RWPE1 (cell line): ENCODE measurements at regions not wholly inside any gene's neighbourhood (a gene's known extent, or its start where the extent isn't known, plus 50 kb on each side); places are given as distances from the start of the nearest gene placed in this dataset.

Experiments used
- CTCF ChIA-PET: fragments of 350-600 bp; sonication (Branson Sonifier 250); formaldehyde crosslinking; extraction: SDS; loops from one replicate; lab custom pipeline; 2021; lab: Yijun Ruan, JAX
- POLR2A ChIA-PET: fragments of 400-600 bp; formaldehyde crosslinking; extraction: SDS; loops from one replicate; lab custom pipeline; 2020; ENCODE audit warnings: antibody characterized with exemption; ENCODE audit not compliant: low non-redundant PET; lab: Yijun Ruan, JAX
- DNase-seq: peaks from one replicate; pipeline ENCODE4 v3.0.0; 2012; ENCODE audit warnings: low spot score
- H3K27ac ChIP-seq: fragments of 450-650 bp; 2 replicates; pipeline ENCODE4 v1.5.1; 2017
- TF ChIP-seq, protein P1 (sequence below): fragments of 450-650 bp; conservative IDR thresholded peaks from 2 replicates; pipeline ENCODE4 v1.5.1; 2017; ENCODE audit warnings: low read depth, mild to moderate bottlenecking

DNA sequence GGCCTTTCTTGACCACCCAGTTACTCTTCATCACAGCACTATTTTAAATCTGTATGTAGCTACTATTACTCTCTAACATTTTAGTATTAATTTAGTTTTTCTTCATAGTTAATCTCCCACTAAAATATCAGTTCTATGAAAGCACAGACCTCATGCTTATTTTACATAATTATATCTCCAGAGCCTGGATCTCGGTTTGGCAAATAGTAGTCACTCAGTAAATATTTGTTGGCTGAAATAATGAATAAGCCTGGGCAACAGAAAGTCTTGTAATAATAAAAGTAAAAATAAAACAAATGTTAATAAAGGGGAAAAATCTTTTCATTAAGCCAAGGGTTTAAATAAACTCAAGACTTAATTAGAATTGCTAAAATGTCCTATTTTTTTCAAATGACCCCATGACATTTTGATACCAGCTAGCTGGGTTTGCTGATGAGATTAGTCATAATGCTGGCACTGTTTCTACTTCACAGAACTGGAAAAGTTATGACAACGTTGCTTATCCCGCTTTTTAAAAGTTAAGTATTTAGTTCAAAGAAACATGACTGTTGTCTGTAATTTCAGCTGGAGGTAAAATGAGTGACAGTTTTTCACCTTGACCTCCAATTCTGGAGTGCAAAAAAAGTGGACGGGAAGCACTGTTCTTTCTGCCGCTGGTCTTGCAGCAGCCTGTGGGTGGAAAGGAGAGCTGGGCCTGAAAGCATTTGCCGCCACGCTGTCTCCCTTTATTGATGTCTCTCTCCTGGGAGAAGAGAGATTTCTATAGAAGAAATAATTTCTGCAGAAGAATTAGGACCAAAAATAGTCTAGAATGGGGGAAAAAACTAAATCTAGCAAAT, 85.2 kb upstream of the SPATA13 start:
- POLR2A ChIA-PET: no interaction called here
- DNase-seq: no peak
- TF ChIP-seq, protein P1, sequence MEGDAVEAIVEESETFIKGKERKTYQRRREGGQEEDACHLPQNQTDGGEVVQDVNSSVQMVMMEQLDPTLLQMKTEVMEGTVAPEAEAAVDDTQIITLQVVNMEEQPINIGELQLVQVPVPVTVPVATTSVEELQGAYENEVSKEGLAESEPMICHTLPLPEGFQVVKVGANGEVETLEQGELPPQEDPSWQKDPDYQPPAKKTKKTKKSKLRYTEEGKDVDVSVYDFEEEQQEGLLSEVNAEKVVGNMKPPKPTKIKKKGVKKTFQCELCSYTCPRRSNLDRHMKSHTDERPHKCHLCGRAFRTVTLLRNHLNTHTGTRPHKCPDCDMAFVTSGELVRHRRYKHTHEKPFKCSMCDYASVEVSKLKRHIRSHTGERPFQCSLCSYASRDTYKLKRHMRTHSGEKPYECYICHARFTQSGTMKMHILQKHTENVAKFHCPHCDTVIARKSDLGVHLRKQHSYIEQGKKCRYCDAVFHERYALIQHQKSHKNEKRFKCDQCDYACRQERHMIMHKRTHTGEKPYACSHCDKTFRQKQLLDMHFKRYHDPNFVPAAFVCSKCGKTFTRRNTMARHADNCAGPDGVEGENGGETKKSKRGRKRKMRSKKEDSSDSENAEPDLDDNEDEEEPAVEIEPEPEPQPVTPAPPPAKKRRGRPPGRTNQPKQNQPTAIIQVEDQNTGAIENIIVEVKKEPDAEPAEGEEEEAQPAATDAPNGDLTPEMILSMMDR: no peak
- CTCF ChIA-PET: interaction anchor here (0.7 kb wide), 1 partner anchor 403 kb away, joined by 7 read pairs; no protein-coding TSS in a partner anchor
- no peak overlapping the region for H3K27ac ChIP-seq

DNA sequence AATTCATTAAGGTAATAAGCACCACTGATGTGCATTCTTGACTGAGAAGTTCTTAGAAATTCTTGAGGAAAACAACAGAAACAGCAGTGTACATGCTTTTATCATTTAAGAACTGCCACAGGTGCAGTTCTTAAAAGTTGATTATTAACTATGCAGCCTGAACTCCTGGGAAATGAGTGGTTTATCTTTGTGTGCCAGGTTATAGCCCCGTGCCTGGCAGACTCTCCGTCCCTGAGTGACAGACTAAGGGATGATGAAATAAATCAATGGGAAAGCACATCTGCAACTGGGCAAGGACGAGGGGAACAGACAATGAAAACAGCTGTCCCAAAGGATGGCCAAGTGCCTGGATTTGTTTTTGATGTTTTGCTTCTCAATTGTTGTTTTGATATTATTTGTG, 84.4 kb upstream of the SPATA13 start:
- H3K27ac ChIP-seq: no peak overlapping the region
- no peak for DNase-seq
- ChIA-PET CTCF (no interaction called here), POLR2A (no interaction called here)
- TF ChIP-seq, protein P1: no peak

DNA sequence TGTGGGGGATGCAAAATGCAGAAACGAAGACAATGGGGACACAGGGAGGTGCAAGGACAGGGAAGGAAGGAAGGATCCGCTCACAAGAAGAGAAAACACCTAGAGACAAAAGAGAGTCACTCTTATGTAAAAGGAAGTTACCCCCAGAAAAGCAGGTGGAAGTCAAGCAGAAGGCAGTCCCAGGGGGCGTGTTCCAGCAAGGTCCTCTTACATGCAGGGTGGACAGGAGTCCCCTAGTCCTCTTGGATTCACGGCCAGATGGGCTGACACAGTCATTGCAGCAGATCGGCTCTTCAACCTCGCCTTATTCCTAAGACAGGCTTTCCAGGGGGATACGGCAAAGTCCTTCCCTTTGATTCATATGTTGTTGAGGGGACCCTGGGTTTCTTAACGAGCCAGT, 83.9 kb upstream of the SPATA13 start:
- POLR2A ChIA-PET: no interaction called here

DNA sequence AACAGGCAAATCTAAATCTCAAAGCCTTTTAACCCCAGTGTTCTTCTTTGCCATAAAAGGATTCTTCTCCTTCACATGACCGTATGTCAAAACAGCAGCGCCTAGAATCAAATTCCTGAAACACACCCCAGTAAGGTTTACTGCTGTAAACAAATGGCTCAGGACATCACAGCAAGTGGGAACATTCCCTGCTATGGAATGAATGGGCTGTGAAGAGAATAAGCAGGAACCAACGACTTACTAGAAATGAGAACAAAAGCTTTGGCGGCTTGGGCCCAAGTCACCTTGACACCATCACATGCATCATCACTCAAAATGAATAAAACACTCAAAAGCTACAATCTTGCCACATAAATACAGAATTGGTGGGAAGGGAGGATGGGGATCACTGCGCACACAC, 80.4 kb upstream of the SPATA13 start:
- TF ChIP-seq, protein P1: no peak

More for the DNA sequence above, 83.9 kb upstream of the SPATA13 start:
- CTCF ChIA-PET: no interaction called here
- no peak overlapping the region for H3K27ac ChIP-seq
- DNase-seq: no peak
- TF ChIP-seq, protein P1: no peak

DNA sequence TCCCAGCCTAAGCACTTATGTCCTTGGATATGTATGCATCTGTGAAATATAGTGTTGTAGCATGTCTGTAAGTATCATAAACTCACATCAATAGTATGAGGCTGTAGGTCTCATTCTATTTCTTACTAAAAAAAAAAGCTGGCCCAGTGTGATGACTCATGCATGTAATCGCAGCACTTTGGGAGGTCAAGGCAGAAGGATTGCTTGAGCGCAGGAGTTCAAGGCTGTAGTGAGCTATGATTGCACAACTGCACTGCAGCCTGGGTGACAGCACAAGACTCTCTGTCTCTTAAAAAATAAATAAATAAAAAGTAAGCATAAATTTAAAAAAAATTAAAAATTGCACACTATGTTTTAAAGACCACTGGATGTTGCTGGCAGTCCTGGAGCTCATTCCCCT, 79.1 kb upstream of the SPATA13 start:
- CTCF ChIA-PET: no interaction called here
- TF ChIP-seq, protein P1: no peak
- DNase-seq: no peak
- no peak overlapping the region for H3K27ac ChIP-seq
- POLR2A ChIA-PET: no interaction called here

More for the DNA sequence above, 80.4 kb upstream of the SPATA13 start:
- DNase-seq: no peak
- ChIA-PET CTCF (no interaction called here), POLR2A (no interaction called here)
- no peak overlapping the region for H3K27ac ChIP-seq

DNA sequence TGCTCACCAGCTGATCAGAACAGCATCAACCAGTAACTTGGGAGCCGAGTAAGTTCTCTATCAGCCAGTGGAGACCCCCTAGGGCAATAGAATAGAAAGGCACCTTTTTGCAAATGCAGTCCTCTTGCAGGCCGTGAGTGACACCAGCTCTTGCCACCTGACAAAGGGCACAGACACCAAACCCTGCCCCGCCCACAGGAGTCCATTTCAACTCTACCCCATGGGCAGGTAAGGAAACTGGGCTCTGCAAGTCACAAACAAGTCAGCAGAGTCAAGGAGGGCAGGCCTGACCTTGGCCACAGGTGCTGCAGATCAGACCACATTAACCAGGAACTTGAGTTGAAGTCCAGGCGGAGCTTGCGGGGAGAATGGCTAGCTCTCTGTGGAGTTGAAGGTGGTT, 77.4 kb upstream of the SPATA13 start:
- TF ChIP-seq, protein P1: no peak
- CTCF ChIA-PET: no interaction called here

More for the DNA sequence above, 77.4 kb upstream of the SPATA13 start:
- no peak for DNase-seq
- H3K27ac ChIP-seq: no peak overlapping the region
- POLR2A ChIA-PET: no interaction called here
